ENCODE measurements at regions not wholly inside any gene's neighbourhood (a gene's known extent, or its start where the extent isn't known, plus 50 kb on each side); places are given as distances from the start of the nearest gene placed in this dataset.

- no peak for DNase-seq (ENCODE audit: low read depth, low spot score)
Measured at GRCh38 chr3:177569193-177569592, 371.9 kb upstream of the TBL1XR1 start.

GRCh38 chr3:177569875-177570657 lies 372.8 kb upstream of the TBL1XR1 start:
- no peak for DNase-seq (ENCODE audit: low read depth, low spot score)

GRCh38 chr3:177571271-177571943 lies 374.1 kb upstream of the TBL1XR1 start:
- DNase-seq (ENCODE audit: low read depth, low spot score) = no peak

DNA sequence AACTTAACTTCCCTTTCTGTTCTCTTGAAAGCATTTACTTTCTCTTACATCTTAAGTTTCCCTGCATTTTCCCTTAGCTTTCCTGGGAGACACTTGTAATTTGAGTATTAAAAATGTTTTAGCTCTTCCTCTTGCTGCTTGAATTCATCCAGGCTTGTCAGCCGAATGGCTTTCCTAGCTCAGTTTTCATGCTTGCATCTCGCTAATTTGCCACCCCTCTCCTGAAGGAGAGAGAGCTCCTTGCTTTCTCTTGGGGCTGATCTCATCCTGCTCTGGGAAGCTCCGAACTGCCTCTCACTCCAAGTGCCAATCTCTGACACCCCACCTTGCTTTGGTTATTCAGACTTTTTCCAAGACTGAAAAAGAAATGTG lies 374.6 kb upstream of the TBL1XR1 start:
- DNase-seq (ENCODE audit: low read depth, low spot score) = no peak

DNA sequence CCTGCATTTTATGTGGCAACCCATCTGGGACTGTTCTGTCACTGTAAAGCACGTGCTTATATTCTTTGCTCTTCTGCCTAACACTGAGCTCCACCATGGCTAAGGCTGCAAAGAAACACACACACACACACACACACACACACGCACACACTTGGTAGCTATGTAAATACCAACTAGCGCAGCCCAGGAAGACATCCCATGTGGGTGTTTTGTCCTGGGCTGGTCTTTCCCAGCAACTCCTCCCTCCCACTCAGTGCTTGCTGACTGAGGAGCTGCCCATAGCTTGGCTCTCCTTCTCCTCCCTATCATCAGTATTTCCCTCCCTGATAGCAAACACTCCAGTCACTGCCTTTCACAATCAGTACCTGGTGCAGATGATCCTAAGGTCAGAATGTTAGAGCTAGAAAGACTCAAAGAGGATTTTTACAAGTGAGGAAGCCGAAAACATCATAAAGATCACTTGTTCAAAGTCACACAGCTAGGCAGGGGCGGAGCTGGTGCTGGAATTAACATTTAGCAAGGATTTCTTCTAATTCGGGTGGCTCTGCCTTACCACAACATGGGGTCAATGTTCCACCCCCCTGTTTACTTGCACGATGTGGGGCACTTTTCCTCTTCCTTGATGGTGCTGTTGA lies 377.1 kb upstream of the TBL1XR1 start:
- DNase-seq (ENCODE audit: low read depth, low spot score) = peak; percentile 68

DNA sequence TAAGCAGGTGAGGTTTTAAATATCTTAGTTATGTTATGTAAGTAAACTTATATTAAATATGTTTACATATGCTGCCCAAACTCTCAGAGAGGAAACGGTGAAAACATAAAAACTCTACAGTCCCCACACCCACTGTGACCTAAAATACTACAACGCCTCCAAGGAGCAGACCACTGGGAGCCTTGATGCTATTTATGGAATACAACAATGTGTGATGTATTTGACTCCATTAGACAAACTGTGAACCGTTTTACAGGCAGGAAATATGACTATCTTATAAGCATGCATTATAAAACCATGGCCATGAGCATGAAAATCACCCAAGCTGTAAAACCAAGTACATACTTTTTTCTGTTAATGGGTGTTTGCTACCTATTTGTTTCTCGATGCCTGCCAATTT lies 379.5 kb upstream of the TBL1XR1 start:
- no peak for DNase-seq (ENCODE audit: low read depth, low spot score)

GRCh38 chr3:177578488-177578887 lies 381.2 kb upstream of the TBL1XR1 start:
- DNase-seq (ENCODE audit: low read depth, low spot score) = no peak

GRCh38 chr3:177579419-177579818 lies 382.1 kb upstream of the TBL1XR1 start:
- no peak for DNase-seq (ENCODE audit: low read depth, low spot score)

GRCh38 chr3:177580437-177580836 lies 383.2 kb upstream of the TBL1XR1 start:
- DNase-seq (ENCODE audit: low read depth, low spot score) = no peak

DNA sequence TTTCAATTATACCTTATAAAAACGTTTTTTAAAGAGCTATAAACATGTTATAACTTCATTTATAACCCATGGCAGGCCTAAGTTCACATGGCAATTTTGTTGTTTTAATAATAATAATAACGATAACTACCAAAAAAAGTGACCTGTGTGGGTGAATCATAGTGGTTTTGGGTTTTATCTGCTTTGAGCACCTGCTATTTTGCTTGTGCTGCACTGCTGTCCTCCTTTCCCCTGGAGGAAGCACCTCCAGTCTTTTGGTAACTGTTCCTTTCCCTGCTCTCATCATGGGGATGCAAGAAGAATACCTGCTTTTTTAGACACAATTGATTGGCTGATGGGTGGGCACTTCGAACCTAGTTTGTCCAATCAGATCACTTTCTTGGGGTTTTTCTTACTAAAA lies 388.0 kb upstream of the TBL1XR1 start:
- no peak for DNase-seq (ENCODE audit: low read depth, low spot score)

GRCh38 chr3:177589041-177589650 lies 391.9 kb upstream of the TBL1XR1 start:
- no peak for DNase-seq (ENCODE audit: low read depth, low spot score)

GRCh38 chr3:177589911-177590381 lies 392.7 kb upstream of the TBL1XR1 start:
- peak; percentile 60 for DNase-seq (ENCODE audit: low read depth, low spot score)

GRCh38 chr3:177590826-177591225 lies 393.5 kb upstream of the TBL1XR1 start:
- DNase-seq (ENCODE audit: low read depth, low spot score) = no peak

DNA sequence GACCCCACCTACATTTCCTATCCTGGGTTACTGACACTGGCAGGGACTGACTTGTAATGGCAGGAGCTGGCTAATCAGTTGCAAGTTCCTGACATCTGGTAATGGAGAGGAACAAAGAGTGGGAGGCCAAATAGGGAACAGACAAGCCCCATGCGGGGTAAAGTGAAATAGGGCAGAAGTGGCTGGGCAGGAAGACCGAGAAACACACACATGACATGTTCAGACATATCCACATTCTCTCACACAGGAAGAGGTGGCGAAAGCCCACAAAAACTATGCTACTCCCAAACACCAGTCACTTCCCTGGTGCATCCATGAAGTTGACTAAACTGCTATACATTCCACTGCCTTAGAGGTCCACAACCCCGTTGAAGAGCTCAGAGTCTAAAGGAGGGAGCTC lies 394.1 kb upstream of the TBL1XR1 start:
- DNase-seq (ENCODE audit: low read depth, low spot score) = no peak

DNA sequence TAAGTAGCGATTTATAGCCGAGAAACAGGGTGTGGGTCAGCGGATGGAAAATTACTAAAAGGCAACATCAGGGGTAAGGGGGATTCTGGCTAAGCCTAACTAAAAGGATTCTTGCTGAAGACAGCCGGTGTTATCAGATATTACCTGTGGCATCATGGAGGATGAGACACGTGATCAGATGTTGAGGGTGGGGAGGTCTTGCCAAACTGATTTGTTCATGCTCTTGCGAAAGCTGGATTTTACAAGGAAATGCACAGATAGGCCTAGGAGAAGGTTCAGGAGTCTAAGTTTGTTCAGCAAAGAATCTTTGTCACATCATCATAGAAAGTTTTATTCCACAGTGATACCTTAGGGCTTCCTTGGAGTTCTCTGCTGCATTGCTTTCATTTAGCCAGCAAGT lies 396.8 kb upstream of the TBL1XR1 start:
- no peak for DNase-seq (ENCODE audit: low read depth, low spot score)

DNA sequence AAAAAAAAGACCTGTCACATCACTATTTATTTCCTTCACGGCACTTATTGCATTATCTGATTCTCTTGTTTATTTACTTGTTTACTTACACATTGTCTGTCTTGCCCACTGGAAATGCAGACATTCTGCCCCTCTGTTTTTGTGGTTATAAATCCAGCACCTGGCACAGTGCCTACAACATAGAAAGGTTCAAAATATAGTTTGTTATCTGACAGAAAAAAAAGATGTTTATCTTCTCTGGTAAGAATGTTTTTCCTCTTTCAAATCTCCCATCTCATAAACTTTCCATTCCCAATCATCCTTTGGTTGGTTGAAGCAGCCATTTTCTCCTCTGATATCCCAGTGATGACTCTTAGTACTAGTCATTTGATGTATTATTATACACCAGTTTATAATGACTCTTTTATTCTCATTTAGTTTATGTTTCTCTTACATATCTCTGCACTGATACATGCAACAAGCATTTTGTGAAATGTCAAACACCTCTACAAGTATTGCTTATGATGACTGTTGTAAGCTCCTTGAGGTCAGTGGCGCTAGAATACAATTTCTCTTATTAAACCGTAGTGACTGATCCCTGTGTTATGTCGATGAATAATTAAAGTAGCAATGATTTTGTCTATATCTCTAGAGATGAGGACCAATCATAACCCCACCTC lies 398.4 kb upstream of the TBL1XR1 start:
- DNase-seq (ENCODE audit: low read depth, low spot score) = no peak

DNA sequence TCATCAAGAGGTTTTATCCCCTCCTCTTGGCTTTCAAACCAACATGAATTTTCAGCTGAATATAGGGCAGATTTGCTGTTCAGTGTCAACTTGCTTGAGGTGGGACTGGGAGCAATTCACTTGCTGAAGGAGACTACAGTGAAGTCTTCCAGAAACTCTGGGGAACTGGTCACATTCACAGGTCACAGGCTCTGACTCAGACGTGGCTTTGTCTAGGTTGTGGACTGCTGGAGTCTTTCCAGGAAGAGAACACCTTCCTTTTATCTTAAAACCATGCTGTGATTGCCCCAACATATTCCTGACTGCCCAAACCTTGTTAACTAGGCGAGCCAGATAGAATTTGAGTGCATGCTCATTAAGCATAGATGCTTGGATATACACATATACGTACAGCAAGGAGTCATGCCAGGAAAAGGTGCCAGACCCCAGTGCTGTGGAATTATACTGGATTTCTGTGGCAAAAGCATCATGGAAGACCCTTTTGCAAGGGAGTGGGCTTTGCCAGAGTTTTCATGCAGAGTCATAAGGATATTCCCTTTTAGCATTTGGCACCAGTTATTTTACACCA lies 399.1 kb upstream of the TBL1XR1 start:
- no peak for DNase-seq (ENCODE audit: low read depth, low spot score)

- DNase-seq (ENCODE audit: low read depth, low spot score) = no peak
Measured at GRCh38 chr3:177596816-177597271, 399.6 kb upstream of the TBL1XR1 start.

- no peak for DNase-seq (ENCODE audit: low read depth, low spot score)
Measured at GRCh38 chr3:177597311-177598096, 400.2 kb upstream of the TBL1XR1 start.

GRCh38 chr3:177598097-177598833 lies 401.0 kb upstream of the TBL1XR1 start:
- DNase-seq (ENCODE audit: low read depth, low spot score) = no peak
